ENCODE measurements at regions not wholly inside any gene's neighbourhood (a gene's known extent, or its start where the extent isn't known, plus 50 kb on each side); places are given as distances from the start of the nearest gene placed in this dataset.
"Not testable (repeated sequence)": the region's sequence is repeated elsewhere in the genome, so short reads cannot be mapped to it uniquely, and the experiment has no call there.

DNA sequence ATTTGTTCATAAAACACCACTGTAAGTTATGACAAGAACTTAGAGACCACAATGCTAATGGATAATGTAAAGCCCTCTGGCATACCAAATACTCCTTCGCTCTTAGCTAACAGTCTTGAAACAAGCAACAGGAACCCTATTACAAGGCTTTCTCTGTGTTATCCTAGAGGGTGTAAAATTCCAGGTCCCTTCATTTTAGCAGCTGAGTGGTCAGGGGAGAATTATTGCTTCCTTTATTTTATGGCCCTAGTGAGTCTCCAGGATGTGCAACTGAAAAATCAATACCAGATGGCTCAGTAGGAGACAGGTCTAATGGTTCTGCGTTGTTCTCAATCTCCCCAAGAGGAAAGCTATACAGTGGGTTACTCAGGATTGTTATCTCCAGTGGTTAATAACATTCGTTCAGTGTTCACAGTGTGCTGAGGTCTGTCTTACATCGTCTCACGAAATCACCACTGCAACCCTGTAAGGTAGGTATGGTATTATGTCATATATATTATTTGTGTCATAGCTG lies 172.7 kb upstream of the CNOT2 start:
- DNase-seq, result no peak

GRCh38 chr12:70074510-70074909 lies 168.7 kb upstream of the CNOT2 start:
- no peak for DNase-seq

GRCh38 chr12:70077441-70077840 lies 165.8 kb upstream of the CNOT2 start:
- no peak for DNase-seq

DNA sequence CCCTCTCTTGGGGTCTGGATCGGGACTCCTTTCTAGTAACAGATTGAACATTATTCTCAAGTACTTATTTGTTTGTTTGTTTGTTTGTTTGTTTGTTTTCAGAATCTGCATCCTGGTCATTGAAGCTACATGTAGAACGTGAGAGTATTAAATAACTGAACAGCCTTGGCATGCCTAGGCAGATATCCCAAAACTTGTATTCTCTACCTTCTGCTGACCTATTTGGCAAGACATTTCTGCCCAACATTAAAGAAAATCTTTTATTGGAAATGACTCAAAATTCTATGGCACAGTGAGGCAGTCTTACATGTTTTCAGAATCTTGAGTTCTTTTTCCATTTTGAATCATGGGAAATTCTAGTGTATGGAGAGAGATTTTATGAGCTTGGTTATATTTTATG lies 165.1 kb upstream of the CNOT2 start:
- DNase-seq, result no peak

DNA sequence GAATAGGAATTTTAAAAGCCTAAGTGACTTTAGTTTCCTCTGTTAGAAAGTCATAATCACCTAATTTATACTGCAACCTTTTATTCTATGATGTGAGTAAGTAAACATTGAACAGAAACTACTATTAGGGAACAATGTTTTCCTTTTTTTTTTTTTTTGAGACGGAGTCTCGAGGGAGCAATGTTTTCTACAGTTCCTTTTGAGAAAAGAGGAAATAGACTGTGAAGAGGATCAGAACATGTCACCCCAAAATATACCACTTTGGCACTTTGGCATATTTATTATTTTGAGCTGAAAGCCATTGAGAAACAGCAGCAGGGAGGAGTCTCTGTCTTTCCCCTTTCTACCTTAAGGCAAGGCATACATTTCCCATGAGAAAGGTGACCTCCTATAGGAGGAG lies 162.7 kb upstream of the CNOT2 start:
- DNase-seq, result no peak

DNA sequence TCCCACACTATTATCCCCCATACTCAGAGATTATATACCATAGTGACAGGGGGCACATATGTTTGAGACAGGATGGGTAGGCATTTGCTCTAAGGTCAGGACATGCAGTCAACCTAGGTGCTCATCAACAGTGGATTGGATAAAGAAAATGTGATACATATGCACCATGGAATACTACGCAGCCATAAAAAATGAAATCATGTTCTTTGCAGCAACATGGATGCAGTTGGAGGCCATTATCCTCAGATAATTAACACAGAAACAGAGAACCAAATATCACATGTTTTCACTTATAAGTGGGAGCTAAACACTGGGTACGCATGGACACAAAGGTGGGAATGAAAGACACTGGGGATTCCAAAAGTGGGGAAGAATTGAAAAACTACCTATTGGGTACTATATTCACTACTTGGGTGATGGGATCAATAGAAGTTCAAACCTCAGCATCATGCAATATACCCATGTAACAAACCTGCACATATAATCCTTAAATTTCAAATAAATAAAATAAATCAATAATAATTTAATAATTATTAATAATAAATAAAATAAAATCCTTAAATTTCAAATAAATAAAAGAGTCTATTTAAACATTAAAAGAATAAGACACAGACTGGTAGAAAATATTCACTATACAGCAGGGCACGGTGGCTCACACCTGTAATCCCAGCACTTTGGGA lies 160.1 kb upstream of the CNOT2 start:
- no peak for DNase-seq

DNA sequence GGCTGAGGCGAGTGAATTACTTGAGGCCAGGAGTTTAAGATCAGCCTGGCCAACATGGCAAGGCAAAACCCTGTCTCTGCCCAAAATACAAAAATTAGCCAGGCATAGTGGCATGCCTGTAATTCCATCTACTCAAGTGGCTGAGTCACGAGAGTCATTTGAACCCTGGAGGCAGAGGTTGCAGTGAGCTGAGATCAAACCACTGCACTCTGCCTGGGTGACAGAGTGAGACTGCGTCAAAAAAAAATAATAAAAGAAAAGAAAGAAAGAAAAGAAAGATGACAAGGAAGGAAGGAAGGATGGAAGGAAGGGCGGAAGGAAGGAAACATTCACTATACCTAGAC lies 159.6 kb upstream of the CNOT2 start:
- no peak for DNase-seq

DNA sequence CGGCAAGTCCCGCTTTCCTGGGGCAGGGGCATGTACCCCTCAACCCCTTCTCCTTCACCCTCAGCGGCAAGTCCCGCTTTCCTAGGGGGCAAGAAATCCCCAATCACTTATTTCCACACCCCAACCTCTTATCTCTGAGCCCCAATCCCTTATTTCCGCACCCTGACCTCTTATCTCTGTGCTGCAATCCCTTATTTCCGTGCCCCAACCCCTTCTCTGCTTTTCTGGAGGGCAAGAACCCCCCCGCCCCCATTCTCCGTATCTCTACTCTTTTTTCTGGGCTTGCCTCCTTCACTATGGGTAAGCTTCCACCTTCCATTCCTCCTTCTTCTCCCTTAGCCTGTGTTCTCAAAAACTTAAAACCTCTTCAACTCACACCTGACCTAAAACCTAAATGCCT lies 156.9 kb upstream of the CNOT2 start:
- not testable (repeated sequence) for DNase-seq

DNA sequence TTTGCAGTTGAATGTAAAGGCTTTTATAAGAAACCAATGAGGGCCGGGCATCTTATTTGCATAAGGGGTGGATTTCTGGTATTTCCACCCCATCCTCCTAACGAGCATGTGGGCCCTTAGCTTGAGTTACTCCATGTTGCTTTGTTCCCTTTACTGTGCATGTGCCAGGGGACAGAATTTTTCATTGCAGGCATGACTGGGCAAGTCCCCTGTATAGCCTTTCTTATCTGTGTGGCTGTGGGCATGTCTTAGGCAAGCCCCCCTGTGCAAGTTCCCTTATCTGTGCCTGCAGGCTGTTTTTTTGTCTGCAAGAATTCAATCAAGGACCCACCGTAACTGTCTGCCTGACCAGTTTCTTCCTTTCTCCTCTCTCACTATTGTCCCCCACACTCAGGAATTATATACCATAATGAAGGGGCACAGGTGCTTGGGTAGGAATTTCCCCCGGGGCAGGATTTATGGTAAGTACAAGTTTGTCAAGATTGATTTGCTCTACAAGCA lies 152.2 kb upstream of the CNOT2 start:
- no peak for DNase-seq

DNA sequence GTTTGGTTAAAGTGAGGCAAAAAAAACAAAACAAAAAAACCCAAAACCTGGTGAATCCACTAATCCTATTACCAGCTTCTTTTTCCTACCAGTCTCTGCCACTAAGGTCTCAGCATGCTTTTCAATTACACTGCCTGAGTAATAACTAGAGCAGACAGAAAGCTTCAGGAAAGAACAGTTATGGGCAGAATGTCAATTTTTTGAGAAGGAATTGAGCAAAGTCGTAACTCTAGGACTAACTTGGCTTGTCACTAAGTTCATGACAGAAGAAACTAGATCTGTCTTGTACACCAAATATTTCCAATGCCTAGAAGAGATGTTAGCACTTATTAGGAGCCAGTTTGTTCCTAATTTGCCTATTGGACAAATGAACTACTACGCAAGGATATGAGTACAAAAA lies 148.8 kb upstream of the CNOT2 start:
- no peak for DNase-seq

GRCh38 chr12:70096759-70097410 lies 146.3 kb upstream of the CNOT2 start:
- DNase-seq, result no peak

DNA sequence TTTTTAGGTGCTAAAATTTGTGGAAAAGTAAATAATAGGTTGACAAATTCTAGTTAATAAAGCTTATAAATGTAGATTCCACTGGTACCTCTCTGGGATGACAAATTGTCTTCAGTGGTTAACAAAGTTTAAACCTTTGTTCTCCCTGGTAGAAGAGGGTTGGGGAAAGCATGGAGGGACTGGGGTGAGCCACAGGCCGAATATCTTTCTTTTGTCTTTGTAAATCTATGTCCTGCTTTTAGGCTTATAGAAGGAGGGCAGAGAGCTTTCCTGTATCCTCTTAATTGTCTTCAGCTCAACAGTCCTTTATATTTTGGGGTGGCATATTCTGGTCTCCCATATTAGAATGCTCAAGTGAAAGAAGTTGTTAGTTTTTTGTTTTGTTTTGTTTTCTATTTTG lies 142.2 kb upstream of the CNOT2 start:
- DNase-seq, result no peak

DNA sequence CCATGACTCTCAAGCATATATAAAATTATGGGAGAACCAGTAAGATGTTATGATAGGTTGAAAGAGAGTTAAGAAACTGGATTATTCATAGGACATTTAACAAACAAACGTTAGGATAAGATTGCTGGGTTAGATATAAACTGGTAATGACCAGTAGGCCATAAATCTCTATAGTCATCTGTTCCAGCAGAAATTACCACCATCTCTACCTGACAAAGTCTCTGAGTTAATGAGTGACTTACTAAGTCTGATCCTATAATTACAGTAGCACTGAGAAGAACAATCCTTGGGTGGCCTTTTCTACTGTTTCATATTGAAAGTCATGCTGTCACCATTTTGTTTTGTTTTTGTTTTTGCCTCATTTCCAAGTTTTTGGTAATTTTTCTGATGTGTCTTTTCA lies 136.9 kb upstream of the CNOT2 start:
- DNase-seq, result no peak

DNA sequence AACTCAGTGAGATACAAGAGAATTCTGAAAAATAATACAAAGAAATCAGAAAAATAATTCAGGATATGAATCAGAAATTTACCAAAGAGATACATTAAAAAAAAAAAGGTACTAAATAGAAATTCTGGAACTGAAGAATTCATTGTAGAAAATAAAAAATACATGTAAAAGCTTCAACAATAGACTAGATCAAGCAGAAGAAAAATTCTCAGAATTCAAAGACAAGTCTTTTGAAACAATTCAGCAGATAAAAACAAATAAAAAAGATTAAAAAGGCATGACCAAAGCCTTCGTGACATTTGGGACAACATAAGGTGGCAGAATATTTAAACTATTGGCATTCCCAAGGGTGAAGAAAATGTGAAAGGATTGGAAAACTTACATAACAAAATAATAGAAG lies 133.1 kb upstream of the CNOT2 start:
- DNase-seq, result no peak

GRCh38 chr12:70117670-70118069 lies 125.6 kb upstream of the CNOT2 start:
- no peak for DNase-seq

GRCh38 chr12:70120970-70121369 lies 122.3 kb upstream of the CNOT2 start:
- DNase-seq, result no peak

- no peak for DNase-seq
Observed at GRCh38 chr12:70121562-70121961, 121.7 kb upstream of the CNOT2 start.

- no peak for DNase-seq
Observed at GRCh38 chr12:70122804-70123203, 120.4 kb upstream of the CNOT2 start.

DNA sequence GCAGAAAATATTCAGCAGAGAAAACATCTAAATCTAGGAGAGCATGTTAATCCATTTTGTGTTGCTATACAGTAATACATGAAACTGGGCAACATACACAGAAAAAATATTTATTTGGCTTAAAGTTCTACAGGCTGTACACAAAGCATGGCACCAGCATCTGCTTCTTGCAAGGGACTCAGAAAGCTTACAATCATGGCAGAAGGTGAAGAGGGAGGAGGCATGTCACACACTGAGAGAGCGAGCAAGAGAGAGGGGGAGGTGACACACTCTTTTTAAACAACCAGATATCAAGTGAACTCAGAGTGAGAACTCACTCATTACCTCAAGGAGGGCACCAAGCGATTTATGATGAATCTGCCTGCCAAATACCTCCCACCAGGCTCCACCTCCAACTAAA lies 94.2 kb upstream of the CNOT2 start:
- DNase-seq, result no peak

DNA sequence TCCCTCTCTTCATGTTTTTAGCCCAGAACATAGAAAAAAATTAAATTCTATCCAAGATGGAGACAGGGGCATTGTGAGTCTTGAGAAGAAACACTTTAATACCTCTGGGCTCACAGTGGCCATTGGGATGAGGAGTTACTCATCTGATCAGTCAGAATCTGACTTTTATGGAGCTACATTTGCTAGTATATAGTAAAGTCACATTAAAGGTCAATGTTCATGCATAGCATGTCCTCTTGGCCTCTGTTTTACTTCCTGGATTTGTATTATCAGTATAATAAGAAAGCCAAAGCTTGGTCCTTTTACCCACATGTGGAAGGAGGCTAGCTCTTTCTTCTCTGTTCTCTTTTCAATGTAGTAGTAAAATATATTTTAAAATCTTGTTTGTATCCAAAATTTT lies 93.6 kb upstream of the CNOT2 start:
- no peak for DNase-seq

DNA sequence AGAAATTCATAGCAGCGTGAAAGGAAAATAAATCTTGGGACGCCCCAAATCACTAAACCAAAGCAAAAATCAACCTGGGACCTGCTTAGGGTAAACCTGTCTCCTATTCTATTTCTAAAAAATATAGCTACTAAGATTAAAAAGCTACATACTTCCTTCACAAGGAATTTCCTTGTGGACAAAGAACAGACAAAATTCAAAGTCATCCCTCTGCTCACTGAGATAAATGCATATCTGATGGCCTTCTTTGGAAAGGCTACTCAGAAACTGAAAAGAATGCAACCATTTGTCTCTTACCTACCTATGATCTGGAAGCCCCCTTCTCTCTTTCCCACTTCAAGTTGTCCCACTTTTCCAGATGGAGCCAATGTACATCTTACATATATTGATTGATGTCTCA lies 93.0 kb upstream of the CNOT2 start:
- no peak for DNase-seq

DNA sequence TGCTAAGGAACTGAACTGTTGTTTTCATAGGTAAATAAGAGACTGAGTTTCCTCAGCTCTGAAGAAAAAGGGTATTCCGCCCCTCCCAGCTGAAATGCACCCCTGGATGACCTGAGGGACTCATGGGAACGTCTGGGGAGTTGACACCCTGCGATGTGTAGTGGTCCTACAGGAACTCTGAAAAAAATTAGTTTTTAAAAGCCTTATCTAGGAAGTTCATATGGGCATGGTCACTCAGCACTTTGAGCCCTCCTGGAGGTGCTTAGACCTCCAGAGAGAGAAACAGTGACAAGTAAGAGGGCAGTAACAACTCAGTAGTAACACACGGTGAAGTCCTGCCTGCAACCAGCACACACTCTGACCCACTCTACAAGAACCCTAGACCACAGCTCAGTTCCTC lies 91.2 kb upstream of the CNOT2 start:
- no peak for DNase-seq

- DNase-seq, result no peak
Observed at GRCh38 chr12:70154087-70154638, 89.1 kb upstream of the CNOT2 start.

GRCh38 chr12:70154960-70155589 lies 88.2 kb upstream of the CNOT2 start:
- no peak for DNase-seq

All from activated CD4-positive, alpha-beta T cell treated with anti-CD3 and anti-CD28 coated beads, Interleukin-2, Interleukin-6, amounts not matched to agents 100 ng/mL and 50 ng/mL, durations not matched to agents 16 hours and 8 hours (primary cell).